ENCODE measurements at regions not wholly inside any gene's neighbourhood (a gene's known extent, or its start where the extent isn't known, plus 50 kb on each side); places are given as distances from the start of the nearest gene placed in this dataset.
A peak's percentile ranks its signal among the peaks of the same experiment; 100 is the strongest.

GRCh38 chr6:56756791-56757587, 114.3 kb upstream of the DST start:
- Histone ChIP-seq H3K4me3 (peak overlapping the region; percentile 6), H3K4me1 (ENCODE audit: control insufficient read depth in 1 of 2, low read depth in 2 of 2) (peaks cover 43 to 71% of the 10 kb centered on the region in 2 donors)

GRCh38 chr6:56756219-56756789, 113.6 kb upstream of the DST start:
- no peak overlapping the region for H3K4me3 ChIP-seq
- ATAC-seq (ENCODE audit: insufficient number of reproducible peaks, low FRiP score, low read depth) (peak; percentile 36), DNase-seq (ENCODE audit: low spot score) (no peak)
- no peaks in the 10 kb centered on the region for H3K27me3 ChIP-seq (replicated peaks; ENCODE audit: insufficient read depth)
- no peaks in the 10 kb centered on the region for H3K9me3 ChIP-seq
- TF ChIP-seq CTCF (IDR thresholded peaks at IDR 0.05) = no peak
- H3K4me1 ChIP-seq (ENCODE audit: control insufficient read depth in 1 of 2, low read depth in 2 of 2) = peaks cover 49 to 76% of the 10 kb centered on the region in 2 donors
- H3K36me3 ChIP-seq = no peaks in the 10 kb centered on the region
- peak overlapping the region; percentile 36 to 48 for H3K27ac ChIP-seq

More at GRCh38 chr6:56756791-56757587, 114.3 kb upstream of the DST start:
- no peaks in the 10 kb centered on the region for H3K9me3 ChIP-seq
- TF ChIP-seq CTCF (IDR thresholded peaks at IDR 0.05) = no peak
- H3K27me3 ChIP-seq (replicated peaks; ENCODE audit: insufficient read depth) = no peaks in the 10 kb centered on the region
- DNase-seq (ENCODE audit: low spot score) = no peak
- no peaks in the 10 kb centered on the region for H3K36me3 ChIP-seq
- H3K27ac ChIP-seq = peak overlapping the region; percentile 26 to 48
- no peak for ATAC-seq (ENCODE audit: insufficient number of reproducible peaks, low FRiP score, low read depth)

GRCh38 chr6:56755040-56755439, 112.4 kb upstream of the DST start:
- ATAC-seq (ENCODE audit: insufficient number of reproducible peaks, low FRiP score, low read depth) (no peak), DNase-seq (ENCODE audit: low spot score) (no peak)
- no peaks in the 10 kb centered on the region for H3K9me3 ChIP-seq
- H3K36me3 ChIP-seq = no peaks in the 10 kb centered on the region
- TF ChIP-seq CTCF (IDR thresholded peaks at IDR 0.05) = no peak
- H3K4me3 ChIP-seq = no peak overlapping the region
- H3K27ac ChIP-seq = no peak overlapping the region
- H3K4me1 ChIP-seq (ENCODE audit: control insufficient read depth in 1 of 2, low read depth in 2 of 2) = peaks cover 50 to 85% of the 10 kb centered on the region in 2 donors
- H3K27me3 ChIP-seq (replicated peaks; ENCODE audit: insufficient read depth) = no peaks in the 10 kb centered on the region

- Histone ChIP-seq H3K27me3 (replicated peaks; ENCODE audit: insufficient read depth) (no peaks in the 10 kb centered on the region), H3K36me3 (no peaks in the 10 kb centered on the region), H3K4me3 (peak overlapping the region; percentile 46), H3K9me3 (no peaks in the 10 kb centered on the region), H3K4me1 (ENCODE audit: control insufficient read depth in 1 of 2, low read depth in 2 of 2) (peaks cover 62 to 94% of the 10 kb centered on the region in 2 donors), H3K27ac (peak overlapping the region in 1 of 2 donors; percentile 42)
- ATAC-seq (ENCODE audit: insufficient number of reproducible peaks, low FRiP score, low read depth) (no peak), DNase-seq (ENCODE audit: low spot score) (no peak)
- TF ChIP-seq CTCF (IDR thresholded peaks at IDR 0.05) = no peak
These were observed 111.1 kb upstream of the DST start for GRCh38 chr6:56753811-56754210.

- Histone ChIP-seq H3K4me3 (no peak overlapping the region), H3K36me3 (no peaks in the 10 kb centered on the region), H3K4me1 (ENCODE audit: control insufficient read depth in 1 of 2, low read depth in 2 of 2) (peaks cover 55 to 83% of the 10 kb centered on the region in 2 donors), H3K27me3 (replicated peaks; ENCODE audit: insufficient read depth) (no peaks in the 10 kb centered on the region), H3K9me3 (no peaks in the 10 kb centered on the region), H3K27ac (no peak overlapping the region)
- ATAC-seq (ENCODE audit: insufficient number of reproducible peaks, low FRiP score, low read depth) (no peak), DNase-seq (ENCODE audit: low spot score) (no peak)
- TF ChIP-seq CTCF (IDR thresholded peaks at IDR 0.05) = no peak
These were observed 109.8 kb upstream of the DST start for GRCh38 chr6:56752534-56752933.

Measured in thoracic aorta (tissue), 2 donors.